ENCODE measurements at regions not wholly inside any gene's neighbourhood (a gene's known extent, or its start where the extent isn't known, plus 50 kb on each side); places are given as distances from the start of the nearest gene placed in this dataset.
"Not testable (repeated sequence)": the region's sequence is repeated elsewhere in the genome, so short reads cannot be mapped to it uniquely, and the experiment has no call there.

DNA sequence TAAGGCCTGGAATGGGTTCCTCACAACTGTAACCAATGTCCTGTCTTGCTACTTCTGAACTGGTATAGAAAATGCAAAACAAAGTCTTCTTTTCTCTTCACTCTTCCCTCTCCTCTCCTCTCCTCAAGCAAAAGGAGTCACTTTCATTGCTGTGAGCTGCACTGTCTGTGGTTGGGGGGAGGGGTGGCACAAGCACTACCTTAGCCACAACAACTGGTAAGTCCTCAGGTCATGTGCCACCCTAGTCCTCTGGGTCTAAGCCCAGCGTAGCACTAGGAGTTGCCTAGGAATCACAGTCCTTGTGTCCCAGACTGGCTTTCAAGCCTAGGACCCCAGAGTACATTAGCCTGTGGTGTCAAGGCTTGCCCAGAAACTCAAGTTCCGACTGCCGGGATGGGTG lies 859.3 kb upstream of the AMOT start:
- no peak for DNase-seq

DNA sequence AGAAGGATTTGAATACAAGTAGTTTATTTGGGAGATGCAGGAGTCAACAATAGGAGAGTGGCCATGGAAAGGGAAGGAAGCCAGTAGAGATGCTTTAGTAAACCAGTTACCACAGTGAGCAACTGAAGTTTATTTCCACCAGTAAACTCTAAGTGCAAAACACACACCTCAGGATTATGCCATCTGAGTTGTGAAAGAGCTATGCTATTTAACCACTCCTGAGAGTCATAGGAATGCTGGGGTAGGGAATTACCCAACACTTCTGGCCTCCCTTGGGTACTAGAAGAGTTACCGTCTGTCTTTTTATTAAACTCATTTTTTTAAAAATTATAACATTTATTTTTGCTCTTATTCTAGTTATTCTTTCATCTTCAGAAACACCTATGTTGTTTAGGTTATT lies 834.6 kb upstream of the AMOT start:
- no peak for DNase-seq

DNA sequence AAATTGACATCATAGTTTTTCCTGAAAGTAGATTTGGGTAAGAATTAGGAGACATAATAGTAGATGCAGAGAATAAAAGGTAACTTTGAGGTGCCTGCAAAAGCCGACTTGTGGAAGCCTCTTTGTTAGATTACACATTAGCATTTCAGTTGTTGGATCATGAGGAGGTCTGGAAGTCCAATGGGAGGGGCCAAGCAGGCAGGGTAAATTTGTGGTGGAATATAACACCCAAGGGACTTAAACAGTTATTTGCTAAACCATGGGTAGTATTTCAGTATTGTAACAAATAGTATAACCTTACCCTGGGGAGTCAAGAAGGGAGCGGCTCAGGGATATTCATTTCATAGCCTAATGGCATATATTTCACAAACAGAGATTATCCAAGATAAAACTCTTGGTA lies 810.7 kb upstream of the AMOT start:
- DNase-seq: no peak

DNA sequence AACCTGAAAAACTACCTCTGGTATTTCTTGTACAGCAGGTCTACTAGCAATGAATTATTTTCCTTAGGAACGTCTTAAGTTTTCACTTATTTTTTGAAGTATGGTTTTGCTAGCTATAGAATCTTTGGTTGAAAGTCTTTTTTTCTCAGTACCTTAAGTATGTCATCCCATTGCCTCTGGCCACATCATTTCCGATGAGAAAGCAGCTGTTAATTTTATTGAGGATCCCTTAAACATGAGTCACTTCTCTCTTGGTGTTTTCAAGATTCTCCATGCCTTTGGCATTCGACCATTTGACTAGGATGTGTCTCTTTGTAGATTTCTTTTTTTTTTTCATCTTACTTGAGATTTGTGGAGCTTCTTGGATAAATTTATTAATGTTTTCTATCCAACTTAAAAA lies 803.8 kb upstream of the AMOT start:
- DNase-seq: no peak

DNA sequence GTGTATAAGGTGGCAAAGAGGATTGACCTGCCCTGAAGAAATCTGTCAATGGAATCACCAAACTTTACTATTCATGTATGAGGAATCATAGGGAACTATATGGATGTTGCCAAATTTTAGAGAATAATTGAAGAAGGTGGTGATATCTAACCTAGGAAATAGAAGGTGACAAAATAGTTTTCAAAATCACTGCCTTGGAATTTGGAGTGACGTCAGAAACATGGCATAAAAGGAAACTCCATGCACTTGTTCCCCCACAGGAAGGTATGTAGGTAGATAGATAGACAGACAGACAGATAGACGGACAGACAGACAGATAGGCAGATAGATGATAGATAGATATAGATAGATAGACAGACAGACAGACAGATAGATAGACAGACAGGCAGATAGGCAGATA lies 793.9 kb upstream of the AMOT start:
- no peak for DNase-seq

DNA sequence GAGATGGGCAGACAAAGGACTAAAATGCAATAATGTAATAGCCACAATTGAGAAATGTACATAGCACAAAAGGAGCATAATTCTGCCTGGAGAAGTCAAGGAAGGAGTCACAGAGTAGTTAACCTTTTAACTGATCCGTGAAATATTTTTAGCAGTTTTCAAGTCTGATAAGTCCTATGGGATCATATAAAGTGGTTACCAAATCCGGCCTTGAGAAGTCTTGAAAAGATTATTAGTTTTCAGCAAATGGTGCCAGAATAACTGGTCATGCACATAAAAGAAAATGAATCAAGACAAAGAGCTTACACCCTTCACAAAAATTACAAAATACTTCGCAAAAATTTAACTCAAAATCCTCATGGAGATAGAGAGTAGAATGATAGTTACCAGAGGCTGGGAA lies 788.7 kb upstream of the AMOT start:
- DNase-seq: no peak

DNA sequence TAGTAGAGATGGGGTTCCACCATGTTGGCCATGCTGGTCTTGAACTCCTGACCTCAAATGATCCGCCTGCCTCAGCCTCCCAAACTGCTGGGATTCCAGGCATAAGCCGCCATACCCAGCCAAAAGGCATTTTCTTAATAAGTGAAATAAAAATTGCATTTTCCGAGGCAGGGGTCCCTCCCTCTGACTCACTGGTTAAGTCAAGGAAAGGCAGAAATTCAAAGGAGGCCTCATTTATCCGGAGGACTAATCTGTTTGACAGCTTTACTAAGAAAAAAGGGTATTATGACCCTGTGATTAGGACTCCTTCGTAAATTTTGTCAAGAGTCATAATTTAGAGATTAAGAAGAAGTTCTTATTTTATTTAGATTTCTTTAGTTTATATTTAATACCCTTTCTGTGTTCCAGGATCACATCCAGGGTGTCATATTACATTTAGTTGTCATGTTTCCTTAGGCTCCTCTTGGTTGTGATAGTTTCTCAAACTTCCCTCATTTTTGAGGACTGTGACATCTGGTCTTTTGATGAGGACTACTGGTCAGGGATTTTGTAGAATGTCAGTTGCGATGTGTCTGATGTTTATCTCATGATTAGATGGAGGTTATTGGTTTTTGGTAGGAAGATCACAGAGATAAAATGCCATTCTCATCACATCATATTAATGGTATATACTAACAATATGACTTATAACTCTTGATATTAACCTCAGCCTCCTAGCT lies 753.7 kb upstream of the AMOT start:
- DNase-seq: no peak

DNA sequence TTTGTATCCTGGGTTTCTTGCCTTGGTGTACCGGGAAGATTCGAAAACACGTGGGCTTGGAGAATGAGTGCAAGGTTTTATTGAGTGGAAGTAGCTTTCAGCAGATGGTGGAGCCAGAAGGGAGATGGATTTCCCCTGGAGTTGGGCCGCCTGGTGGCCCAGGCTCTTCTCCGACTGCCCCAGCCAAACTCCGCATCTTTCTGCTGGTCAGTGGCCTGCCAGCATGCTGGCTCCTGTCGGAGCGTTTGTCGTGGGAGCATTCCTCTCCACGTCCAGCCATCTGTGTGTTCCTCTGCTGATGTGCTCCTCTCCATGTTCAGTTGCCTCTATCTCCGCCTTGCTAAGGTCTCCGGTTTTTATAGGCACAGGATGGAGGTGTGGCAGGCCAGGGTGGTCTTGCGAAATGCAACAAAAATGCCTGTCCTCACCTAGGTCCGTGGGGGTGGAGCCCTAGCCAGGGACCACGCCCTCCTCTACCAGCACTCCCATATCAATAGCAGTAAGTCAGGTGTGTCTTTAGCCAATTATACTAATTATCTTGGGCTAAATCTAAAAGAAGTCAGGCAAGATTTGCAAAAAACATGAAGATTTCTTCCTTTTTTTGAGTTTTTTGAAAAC lies 745.8 kb upstream of the AMOT start:
- no peak for DNase-seq

DNA sequence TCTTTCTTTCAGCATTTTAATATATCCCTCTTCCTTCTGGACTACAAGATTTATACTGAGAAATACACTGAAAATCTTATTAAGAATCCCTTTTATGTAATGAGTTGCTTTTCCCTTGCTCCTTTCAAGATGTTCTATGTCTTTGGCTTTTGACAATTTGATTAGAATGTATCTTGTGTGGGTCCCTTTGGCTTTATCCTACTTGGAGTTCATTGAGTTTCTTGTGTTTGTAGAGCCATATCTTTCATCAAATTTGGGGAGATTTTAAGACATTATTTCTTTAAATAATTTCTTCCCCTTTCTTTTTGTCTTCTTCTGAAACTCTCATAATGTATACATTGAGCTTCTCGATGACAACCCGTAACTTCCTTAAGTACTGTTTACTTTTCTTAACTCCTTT lies 739.9 kb upstream of the AMOT start:
- DNase-seq: no peak

DNA sequence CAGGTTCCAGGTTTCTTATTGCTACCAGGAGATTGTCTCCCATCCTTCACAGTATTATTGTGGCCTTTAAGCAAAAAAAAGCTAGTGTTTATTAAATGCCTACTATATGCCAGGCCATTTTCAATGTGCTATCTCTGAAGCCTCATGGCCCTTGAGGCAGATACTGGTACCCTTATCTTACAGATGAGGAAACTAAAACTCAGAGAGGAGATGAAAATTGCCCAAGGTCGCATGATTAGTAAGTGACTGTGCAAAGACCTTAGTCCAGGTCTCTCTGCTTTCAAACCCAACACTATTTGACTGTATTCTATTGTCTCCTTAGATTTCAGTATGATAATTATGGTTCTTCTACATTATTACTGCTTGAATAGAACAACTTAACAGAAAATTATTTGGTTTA lies 717.9 kb upstream of the AMOT start:
- no peak for DNase-seq

DNA sequence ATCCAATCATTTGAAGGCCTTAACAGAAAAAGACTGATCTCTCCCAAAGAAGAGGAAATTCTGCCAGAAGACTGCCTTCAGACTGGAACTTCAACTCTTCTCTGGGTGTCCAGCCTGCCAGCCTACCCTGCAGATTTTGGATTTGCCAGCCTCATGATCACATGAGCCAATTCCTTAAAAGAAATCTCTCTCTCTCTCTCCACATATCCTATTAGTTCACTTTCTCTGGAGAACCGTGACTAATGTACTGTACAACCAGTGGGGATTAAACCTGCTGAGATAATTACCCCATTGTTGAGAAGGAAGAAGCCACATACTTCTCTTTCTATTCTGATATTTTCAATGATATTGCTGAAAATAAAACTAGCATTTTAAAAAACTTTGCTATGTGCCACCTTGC lies 711.3 kb upstream of the AMOT start:
- no peak for DNase-seq

DNA sequence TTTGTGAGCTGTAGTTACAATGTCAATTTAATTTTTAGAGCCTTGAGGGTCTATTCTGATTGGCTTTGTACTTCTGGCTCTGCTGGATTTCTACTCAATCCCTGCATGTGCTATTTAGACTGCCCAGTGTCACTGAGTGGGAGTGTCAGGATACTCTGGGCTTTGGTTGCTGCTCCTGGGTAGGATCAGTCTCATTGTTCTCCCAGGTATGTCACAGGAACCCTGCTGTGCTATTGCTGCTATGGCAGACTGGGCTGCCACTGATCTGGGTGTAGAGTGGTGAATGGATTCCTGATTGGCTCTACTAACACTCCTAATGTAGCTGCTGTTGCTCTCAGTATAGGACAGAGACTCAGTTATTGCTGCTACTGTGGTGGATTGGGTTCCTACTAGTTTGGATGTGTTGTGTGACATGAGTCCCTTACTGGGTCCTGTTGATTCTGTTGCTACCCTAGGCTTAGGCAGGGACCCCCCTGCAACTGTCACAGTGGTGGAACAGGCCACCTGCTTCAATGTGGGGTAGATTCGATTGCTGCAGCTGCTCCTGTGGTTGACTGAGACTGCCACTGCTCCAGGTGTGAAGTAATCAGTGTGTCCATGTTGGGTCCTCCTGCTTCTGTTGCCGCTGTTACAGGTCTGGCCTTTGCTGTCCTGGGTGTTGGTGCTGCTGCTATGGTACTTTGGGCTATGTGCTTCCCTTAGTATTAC lies 707.8 kb upstream of the AMOT start:
- no peak for DNase-seq

DNA sequence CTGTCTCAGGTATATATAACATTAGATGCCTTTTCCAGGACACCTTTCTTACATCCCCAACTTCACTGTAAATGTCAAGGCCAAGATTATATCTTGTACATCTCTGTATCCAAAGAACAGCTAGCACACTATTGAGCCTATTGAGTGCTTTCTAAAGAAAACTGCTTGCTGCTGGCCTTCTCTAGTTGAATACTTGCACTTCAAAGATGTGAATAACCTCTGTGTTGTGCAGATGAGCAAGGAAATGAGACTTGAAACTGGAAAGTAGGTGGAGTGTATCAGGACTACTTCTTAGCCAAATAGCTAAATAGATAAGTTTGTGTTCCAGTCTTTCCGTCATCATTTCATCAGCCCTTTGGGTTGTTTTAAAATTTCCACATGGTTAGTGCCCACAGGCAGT lies 704.4 kb upstream of the AMOT start:
- DNase-seq: no peak

DNA sequence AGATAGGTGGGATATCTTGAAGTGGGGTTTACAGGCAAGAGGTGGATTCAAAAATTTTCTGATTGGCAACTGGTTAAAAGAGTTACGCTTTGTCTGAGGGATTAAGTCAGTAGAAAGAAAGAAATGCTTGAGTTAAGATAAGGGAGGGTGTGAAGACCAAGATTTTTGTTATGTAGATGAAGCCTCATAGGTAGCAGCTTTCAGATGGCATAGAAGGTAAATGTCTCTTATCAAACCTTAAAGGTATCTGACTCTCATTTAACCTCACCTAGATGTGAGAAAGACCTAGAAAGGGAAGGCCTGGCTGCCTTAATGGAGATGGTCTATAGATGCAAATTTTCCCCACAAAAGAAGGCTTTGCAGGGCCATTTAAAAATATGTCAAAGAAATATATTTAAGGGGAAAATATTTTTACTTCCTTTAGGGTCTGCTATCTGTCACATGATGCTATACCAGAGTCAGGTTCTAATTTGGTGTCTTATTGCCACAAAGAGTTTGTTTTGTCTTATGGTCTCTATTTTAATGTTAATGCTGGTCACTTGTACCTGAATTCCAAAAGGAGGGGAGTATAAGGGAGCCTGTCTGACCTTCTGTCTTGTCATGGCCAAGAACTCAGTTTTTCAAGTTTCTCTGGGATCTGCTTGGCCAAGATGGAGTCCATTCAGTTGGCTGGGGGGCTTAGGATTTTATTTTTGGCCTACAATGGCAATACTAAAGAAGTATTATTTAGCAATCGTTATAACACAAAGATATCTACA lies 699.1 kb upstream of the AMOT start:
- no peak for DNase-seq

DNA sequence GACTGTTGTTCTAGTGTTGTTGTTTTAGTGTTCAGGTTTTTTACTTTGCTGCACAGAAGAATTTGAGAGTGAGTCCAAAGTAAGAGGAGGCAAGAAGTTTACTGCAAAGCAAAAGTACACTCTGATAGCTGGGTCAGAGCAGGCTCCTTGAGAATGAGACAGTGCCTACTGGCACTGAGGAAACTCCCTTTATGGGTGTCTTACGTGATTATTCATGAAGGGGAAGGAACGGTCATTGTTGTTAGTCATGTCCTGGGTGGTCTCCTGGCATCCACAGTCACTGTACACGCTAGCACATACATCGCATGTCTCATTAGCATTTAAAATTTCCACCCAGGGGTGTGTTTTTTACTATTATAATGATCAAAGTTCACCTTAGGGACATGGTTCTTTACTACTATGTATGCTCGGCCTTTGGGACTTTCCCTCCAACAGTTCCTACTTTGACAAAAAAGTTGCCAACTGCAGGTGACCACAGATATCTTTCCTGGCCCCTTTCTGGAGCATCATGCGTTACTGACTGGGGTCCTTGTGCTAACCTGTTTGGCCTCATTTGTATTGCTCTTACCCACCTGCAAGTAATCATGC lies 688.9 kb upstream of the AMOT start:
- no peak for DNase-seq

DNA sequence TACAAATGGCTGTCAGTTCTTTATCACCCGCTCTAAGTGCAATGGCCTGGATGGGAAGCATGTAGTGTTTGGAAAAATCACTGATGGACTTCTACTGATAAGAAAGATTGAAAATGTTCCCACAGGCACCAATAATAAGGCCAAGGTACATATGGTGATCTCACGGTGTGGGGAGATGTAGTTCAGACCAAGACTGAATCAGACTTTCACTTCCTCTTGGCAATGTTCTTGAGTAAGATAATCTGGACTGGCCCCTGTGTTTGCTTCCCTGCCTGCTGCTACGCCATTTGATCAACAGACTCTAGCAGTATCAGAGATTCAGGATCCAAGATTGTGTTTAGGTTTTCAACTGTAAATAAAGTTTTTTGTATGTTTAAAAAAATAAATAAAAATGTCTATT lies 682.2 kb upstream of the AMOT start:
- DNase-seq: no peak

DNA sequence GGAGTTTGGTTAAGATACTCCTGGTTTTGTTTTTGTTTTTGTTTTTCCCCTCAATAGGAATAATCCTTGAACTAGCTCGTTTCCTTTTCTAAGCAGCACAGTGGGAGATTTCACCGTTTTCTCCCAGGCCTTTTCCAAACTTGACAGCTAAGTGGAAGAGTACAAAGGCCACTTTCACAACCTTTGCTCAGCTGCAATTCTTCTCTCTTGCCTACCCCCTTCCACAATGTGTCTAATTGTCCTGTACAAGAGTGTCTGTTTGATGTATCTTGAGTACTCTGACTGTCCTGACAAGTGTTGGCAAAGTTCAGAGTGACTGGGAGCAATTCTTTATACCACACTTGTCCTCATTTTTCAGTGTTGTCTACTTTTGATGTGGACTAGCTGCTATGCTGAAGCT lies 674.3 kb upstream of the AMOT start:
- no peak for DNase-seq

DNA sequence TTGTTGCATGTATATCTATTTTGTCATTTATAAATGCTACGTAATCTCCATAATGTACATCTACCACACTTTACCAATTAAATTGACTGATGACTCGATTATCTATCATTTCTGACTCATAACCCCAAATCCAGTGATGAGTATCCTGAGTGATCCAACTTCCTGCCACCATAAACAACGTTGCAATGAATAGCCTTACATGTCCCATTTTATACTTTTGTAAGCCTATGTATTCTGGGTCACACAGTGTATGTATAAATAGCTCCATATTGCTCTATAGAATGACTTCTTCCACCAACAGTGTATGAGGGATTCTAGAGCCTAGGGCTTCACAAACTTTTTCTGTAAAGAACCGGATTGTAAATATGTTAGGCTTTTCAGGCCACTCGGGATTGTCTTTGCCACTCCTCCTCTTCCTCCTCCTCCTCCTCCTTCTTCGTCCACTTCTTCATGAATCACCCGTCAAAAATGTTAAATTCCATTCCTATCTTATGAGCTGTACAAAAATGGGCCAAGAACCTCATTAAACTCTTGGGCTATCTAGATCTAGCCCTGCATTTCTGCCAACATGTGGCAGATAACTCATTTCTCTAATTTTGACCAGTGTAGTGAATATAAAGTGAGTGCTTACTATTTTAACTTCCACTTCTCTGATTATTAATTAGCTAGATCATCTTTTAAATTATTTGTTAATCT lies 672.2 kb upstream of the AMOT start:
- no peak for DNase-seq

DNA sequence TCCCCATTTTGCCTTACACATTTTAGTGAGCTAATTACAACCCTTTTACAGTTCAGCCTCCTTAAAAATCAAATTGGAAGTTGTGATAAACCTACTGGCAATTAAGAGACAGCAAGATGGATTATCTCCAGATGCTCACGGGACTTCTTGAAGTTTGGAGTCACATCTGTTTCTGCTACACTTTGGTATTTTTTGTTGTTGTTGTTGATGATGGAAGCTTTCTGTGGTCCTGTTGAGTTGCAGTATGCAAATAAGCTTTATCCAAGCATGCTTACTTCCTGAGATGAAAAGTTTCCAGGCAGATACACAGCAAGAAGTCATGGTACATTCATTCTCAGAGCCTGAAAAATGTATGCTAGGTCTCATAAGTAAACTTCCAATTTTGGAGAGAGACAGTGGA lies 670.0 kb upstream of the AMOT start:
- no peak for DNase-seq

DNA sequence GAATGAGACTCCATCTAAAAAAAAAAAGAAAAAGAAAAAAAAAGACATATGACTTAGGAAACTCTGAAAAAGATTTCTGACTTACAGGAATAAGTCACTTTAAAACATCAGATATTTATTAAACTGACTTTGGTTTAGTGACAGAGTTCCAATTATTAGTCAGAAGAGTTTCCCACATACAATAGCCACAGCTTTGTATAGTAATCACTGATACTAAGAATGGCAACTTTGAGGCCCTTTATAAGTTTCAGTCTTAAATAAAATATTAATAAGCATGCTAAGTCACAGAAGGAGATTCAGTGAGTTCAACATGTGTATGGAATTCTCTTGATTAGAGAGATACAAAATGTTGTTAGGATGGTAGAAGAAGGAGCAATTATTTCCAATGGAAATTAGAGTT lies 652.3 kb upstream of the AMOT start:
- DNase-seq: no peak

DNA sequence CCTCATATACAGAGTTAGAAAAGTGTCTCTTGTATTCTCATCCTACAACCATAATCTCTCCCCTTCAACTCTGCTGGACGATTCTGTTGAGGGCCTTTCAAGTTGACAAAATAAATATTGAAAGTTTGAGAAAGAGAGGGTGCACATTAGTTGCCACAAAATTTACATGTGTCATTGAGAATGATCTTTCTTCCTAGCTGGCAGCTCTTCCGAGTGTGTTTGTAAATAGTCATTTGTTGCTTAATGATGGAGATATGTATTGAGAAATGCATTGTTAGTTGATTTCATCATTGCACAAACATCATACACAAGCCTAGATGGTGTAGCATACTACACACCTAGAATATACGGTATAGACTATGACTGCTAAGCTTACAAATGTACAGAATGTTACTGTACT lies 632.8 kb upstream of the AMOT start:
- no peak for DNase-seq

DNA sequence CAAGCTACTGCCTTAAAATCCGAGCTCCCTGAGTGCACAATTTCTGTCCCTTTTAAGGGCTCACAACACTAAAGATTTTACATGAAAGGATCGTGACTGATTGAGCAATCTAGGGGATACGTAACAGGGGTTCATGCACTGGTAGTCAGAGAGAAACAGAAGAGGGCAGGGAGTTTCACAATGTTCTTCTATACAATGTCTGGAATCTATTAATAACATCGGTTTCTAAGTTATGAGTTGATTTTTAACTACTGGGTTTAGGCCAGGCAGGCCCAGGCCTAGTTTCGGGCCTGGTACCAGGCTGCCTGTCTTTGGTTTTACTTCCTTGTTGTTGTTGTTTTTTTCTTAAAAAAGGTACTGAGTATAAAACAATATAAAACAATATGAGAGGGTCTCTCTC lies 632.4 kb upstream of the AMOT start:
- not testable (repeated sequence) for DNase-seq

DNA sequence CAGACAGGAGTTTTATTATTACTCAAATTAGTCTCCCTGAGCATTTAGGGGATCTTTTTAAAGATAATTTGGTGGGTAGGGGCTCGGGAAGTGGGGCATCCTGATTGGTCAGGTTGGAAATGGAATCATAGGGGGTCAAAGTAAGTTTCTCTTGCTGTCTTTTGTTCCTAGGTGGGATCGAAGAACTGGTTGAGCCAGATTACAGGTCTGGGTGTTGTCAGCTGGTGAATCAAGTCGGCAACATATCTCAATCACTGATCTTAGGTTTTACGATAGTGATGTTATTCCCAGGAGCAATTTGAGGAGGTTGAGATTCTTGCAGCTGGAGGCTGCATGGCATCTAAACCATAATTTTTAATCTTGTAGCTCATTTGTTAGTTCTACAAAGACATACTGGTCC lies 629.5 kb upstream of the AMOT start:
- no peak for DNase-seq

Measured in hematopoietic multipotent progenitor cell treated with erythropoietin and hydrocortisone succinate and interleukin-3 and kit ligand, for 4 days (in vitro differentiated cells).